ENCODE measurements at regions not wholly inside any gene's neighbourhood (a gene's known extent, or its start where the extent isn't known, plus 50 kb on each side); places are given as distances from the start of the nearest gene placed in this dataset.
A peak's percentile ranks its signal among the peaks of the same experiment; 100 is the strongest.

DNA sequence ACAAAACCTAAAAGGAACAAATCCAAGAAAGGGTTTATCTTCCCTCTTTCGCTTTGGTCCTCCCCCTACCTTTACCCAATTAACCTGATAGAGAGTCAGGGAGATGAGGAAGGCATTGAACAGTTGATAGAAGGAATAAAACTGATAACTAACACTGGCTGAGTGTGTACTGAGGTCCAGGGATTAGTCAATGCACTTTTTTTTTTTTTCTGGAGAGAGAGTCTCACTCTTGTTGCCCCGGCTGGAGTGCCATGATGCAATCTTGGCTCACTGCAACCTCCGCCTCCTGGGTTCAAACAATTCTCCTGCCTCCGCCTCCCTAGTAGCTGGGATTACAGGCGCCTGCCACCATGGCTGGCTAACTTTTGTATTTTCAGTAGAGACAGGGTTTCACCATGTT, 250.2 kb upstream of the CWC22 start:
- Histone ChIP-seq H3K9me3 (ENCODE audit: low read length) (no peaks in the 10 kb centered on the region), H3K27me3 (ENCODE audit: low read length) (no peaks in the 10 kb centered on the region), H3K9me2 (replicated peaks; ENCODE audit: low read length) (no peaks in the 10 kb centered on the region), H3F3A (ENCODE audit: low read length, unreplicated experiment) (no peaks in the 10 kb centered on the region), H4K20me1 (ENCODE audit: low read length) (no peaks in the 10 kb centered on the region), H3K4me3 (ENCODE audit: low read length) (no peak overlapping the region), H3K36me3 (ENCODE audit: low read depth, low read length) (no peaks in the 10 kb centered on the region), H2AFZ (ENCODE audit: low read length) (no peak overlapping the region), H3K9ac (ENCODE audit: low read length) (peak overlapping the region; percentile 36; the same call in 1 of the 2 replicates), H3K4me1 (ENCODE audit: insufficient read depth, low read length) (peaks cover 28% of the 10 kb centered on the region), H3K27ac (ENCODE audit: low read length) (peak overlapping the region; percentile 84), H3K79me2 (ENCODE audit: low read length) (no peaks in the 10 kb centered on the region), H3K4me2 (ENCODE audit: low read length) (peak overlapping the region; percentile 25; the same call in 1 of the 2 replicates)
- ChIA-PET CTCF (no interaction called here), POLR2A (ENCODE audit: unreplicated experiment) (no interaction called here)
- no TSS peak for BruUV-seq (replicated peaks)
- ATAC-seq = no peak
- DNase-seq = no peak
- TF ChIP-seq, protein P1, sequence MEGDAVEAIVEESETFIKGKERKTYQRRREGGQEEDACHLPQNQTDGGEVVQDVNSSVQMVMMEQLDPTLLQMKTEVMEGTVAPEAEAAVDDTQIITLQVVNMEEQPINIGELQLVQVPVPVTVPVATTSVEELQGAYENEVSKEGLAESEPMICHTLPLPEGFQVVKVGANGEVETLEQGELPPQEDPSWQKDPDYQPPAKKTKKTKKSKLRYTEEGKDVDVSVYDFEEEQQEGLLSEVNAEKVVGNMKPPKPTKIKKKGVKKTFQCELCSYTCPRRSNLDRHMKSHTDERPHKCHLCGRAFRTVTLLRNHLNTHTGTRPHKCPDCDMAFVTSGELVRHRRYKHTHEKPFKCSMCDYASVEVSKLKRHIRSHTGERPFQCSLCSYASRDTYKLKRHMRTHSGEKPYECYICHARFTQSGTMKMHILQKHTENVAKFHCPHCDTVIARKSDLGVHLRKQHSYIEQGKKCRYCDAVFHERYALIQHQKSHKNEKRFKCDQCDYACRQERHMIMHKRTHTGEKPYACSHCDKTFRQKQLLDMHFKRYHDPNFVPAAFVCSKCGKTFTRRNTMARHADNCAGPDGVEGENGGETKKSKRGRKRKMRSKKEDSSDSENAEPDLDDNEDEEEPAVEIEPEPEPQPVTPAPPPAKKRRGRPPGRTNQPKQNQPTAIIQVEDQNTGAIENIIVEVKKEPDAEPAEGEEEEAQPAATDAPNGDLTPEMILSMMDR (conservative IDR thresholded peaks at IDR 0.05; ENCODE audit: low read depth, low read length) = no peak
- no peak for TF ChIP-seq EZH2phosphoT487 (IDR thresholded peaks at IDR 0.05; ENCODE audit: borderline replicate concordance, low read length)
- no peak for TF ChIP-seq EZH2 (IDR thresholded peaks at IDR 0.05; ENCODE audit: low read length, unreplicated experiment)
- intact Hi-C loops (cut with micrococcal nuclease) = loop anchor here (5.0 kb wide), 4 partner anchors 250 to 725 kb away; partner anchors contain the start of gene UBE2E3

DNA sequence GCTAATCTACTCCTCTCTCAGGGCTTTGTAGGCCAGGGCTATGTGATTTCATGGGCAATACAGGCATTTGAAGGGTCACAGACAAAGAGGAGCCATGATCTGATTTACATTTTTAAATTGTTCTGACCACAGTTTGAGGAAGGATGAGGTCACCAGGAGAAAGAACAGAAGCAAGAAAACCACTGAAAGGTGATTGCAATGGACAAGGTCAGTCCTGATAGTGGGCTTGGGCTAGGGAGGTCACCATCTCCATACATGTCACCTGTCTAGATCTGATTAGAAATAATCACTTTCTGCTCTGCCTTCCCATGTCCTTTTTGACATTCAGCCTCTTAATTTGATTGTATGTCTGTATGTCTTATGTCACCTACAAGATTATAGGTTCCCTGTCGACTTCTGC, 248.9 kb upstream of the CWC22 start:
- Histone ChIP-seq H3K36me3 (ENCODE audit: low read depth, low read length) (no peaks in the 10 kb centered on the region), H2AFZ (ENCODE audit: low read length) (no peak overlapping the region), H4K20me1 (ENCODE audit: low read length) (no peaks in the 10 kb centered on the region), H3K9ac (ENCODE audit: low read length) (no peak overlapping the region), H3K27me3 (ENCODE audit: low read length) (no peaks in the 10 kb centered on the region), H3K79me2 (ENCODE audit: low read length) (no peaks in the 10 kb centered on the region), H3K4me2 (ENCODE audit: low read length) (no peak overlapping the region), H3K4me1 (ENCODE audit: insufficient read depth, low read length) (peaks cover 28% of the 10 kb centered on the region), H3K9me3 (ENCODE audit: low read length) (no peaks in the 10 kb centered on the region), H3K27ac (ENCODE audit: low read length) (no peak overlapping the region), H3F3A (ENCODE audit: low read length, unreplicated experiment) (no peaks in the 10 kb centered on the region), H3K9me2 (replicated peaks; ENCODE audit: low read length) (no peaks in the 10 kb centered on the region), H3K4me3 (ENCODE audit: low read length) (no peak overlapping the region)
- no peak for TF ChIP-seq EZH2 (IDR thresholded peaks at IDR 0.05; ENCODE audit: low read length, unreplicated experiment)
- no TSS peak for BruUV-seq (replicated peaks)
- DNase-seq (no peak), ATAC-seq (no peak)
- ChIA-PET POLR2A (ENCODE audit: unreplicated experiment) (no interaction called here), CTCF (no interaction called here)
- intact Hi-C loops (cut with micrococcal nuclease) = loop anchor here (5.0 kb wide), 4 partner anchors 251 to 726 kb away; partner anchors contain the start of gene UBE2E3

DNA sequence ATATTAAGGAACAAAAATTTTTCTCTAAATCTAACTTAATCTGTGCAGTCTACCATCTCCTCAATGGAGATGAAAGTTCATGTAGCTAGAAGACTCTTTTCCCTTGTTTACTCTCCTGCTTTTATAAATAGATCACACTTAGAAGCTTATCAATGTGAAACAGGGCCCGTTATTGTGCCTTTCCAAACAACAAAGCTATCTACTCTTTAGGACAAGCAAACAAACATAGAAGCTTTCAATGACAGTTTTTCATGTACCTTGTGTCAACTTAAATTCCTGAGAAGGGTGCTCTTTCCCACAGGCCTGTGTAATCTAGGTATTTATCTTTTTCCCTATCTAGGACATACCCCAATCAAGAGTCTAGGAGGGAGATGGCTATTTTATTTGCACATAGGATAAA, 247.8 kb upstream of the CWC22 start:
- Histone ChIP-seq H3K4me1 (ENCODE audit: insufficient read depth, low read length) (peaks cover 24% of the 10 kb centered on the region), H3K9ac (ENCODE audit: low read length) (no peak overlapping the region), H3K4me3 (ENCODE audit: low read length) (no peak overlapping the region), H4K20me1 (ENCODE audit: low read length) (no peaks in the 10 kb centered on the region), H3K9me3 (ENCODE audit: low read length) (no peaks in the 10 kb centered on the region), H3K27me3 (ENCODE audit: low read length) (no peaks in the 10 kb centered on the region), H3K9me2 (replicated peaks; ENCODE audit: low read length) (no peaks in the 10 kb centered on the region), H2AFZ (ENCODE audit: low read length) (no peak overlapping the region), H3K4me2 (ENCODE audit: low read length) (no peak overlapping the region), H3K79me2 (ENCODE audit: low read length) (no peaks in the 10 kb centered on the region), H3K27ac (ENCODE audit: low read length) (no peak overlapping the region), H3F3A (ENCODE audit: low read length, unreplicated experiment) (no peaks in the 10 kb centered on the region), H3K36me3 (ENCODE audit: low read depth, low read length) (no peaks in the 10 kb centered on the region)
- TF ChIP-seq EZH2 (IDR thresholded peaks at IDR 0.05; ENCODE audit: low read length, unreplicated experiment) = no peak
- TF ChIP-seq, protein P1 (conservative IDR thresholded peaks at IDR 0.05; ENCODE audit: low read depth, low read length) = no peak
- TF ChIP-seq EZH2phosphoT487 (IDR thresholded peaks at IDR 0.05; ENCODE audit: borderline replicate concordance, low read length) = no peak
- intact Hi-C loops (cut with micrococcal nuclease) = loop anchor here (5.0 kb wide), 4 partner anchors 252 to 727 kb away; partner anchors contain the start of gene UBE2E3
- CTCF ChIA-PET = no interaction called here
- ATAC-seq (no peak), DNase-seq (no peak)
- POLR2A ChIA-PET (ENCODE audit: unreplicated experiment) = no interaction called here
- no TSS peak for BruUV-seq (replicated peaks)
